ENCODE measurements at regions not wholly inside any gene's neighbourhood (a gene's known extent, or its start where the extent isn't known, plus 50 kb on each side); places are given as distances from the start of the nearest gene placed in this dataset.

GRCh38 chr2:236351966-236352525 lies 87.8 kb upstream of the ASB18 start (continued):
- TF ChIP-seq BHLHE40 (IDR thresholded peaks at IDR 0.05; ENCODE audit: borderline replicate concordance in 1 of 2, low read depth in 2 of 2, low read length in 1 of 2) (no peak), EED (IDR thresholded peaks at IDR 0.05; ENCODE audit: low read depth) (no peak), CUX1 (IDR thresholded peaks at IDR 0.05; ENCODE audit: insufficient replicate concordance, low read depth, low read length) (no peak), NBN (IDR thresholded peaks at IDR 0.05) (no peak), KAT2A (conservative IDR thresholded peaks at IDR 0.05; ENCODE audit: control insufficient read depth, low read depth, low read length) (no peak)
